ENCODE measurements at regions not wholly inside any gene's neighbourhood (a gene's known extent, or its start where the extent isn't known, plus 50 kb on each side); places are given as distances from the start of the nearest gene placed in this dataset.

GRCh38 chr13:71068041-71068440 lies 799.0 kb downstream of the DACH1 start:
- DNase-seq = no peak

- DNase-seq = no peak
These were observed 799.7 kb downstream of the DACH1 start for GRCh38 chr13:71067165-71067815.

- DNase-seq = no peak
These were observed 810.4 kb downstream of the DACH1 start for GRCh38 chr13:71056581-71056980.

- no peak for DNase-seq
These were observed 811.4 kb downstream of the DACH1 start for GRCh38 chr13:71055644-71056043.

- DNase-seq = no peak
These were observed 812.0 kb downstream of the DACH1 start for GRCh38 chr13:71055047-71055446.

- DNase-seq = no peak
These were observed 812.6 kb downstream of the DACH1 start for GRCh38 chr13:71054358-71054757.

- DNase-seq = no peak
These were observed 815.4 kb downstream of the DACH1 start for GRCh38 chr13:71051573-71051972.

- DNase-seq = no peak
These were observed 820.5 kb downstream of the DACH1 start for GRCh38 chr13:71046360-71047079.

- no peak for DNase-seq
These were observed 821.9 kb downstream of the DACH1 start for GRCh38 chr13:71045101-71045500.

- DNase-seq = no peak
These were observed 827.6 kb downstream of the DACH1 start for GRCh38 chr13:71039440-71039839.

GRCh38 chr13:71034018-71034417 lies 833.0 kb downstream of the DACH1 start:
- no peak for DNase-seq

GRCh38 chr13:71033026-71033425 lies 834.0 kb downstream of the DACH1 start:
- no peak for DNase-seq

GRCh38 chr13:71030784-71031183 lies 836.2 kb downstream of the DACH1 start:
- DNase-seq = no peak

- no peak for DNase-seq
These were observed 838.1 kb downstream of the DACH1 start for GRCh38 chr13:71028884-71029283.

- DNase-seq = no peak
These were observed 845.1 kb downstream of the DACH1 start for GRCh38 chr13:71021825-71022422.

GRCh38 chr13:71018995-71019394 lies 848.0 kb downstream of the DACH1 start:
- DNase-seq = no peak

GRCh38 chr13:71018544-71018943 lies 848.5 kb downstream of the DACH1 start:
- no peak for DNase-seq

- no peak for DNase-seq
These were observed 849.4 kb downstream of the DACH1 start for GRCh38 chr13:71017607-71018006.

- DNase-seq = no peak
These were observed 851.5 kb downstream of the DACH1 start for GRCh38 chr13:71015516-71015915.

- DNase-seq = no peak
These were observed 852.0 kb downstream of the DACH1 start for GRCh38 chr13:71015021-71015420.

GRCh38 chr13:71005919-71006318 lies 861.1 kb downstream of the DACH1 start:
- no peak for DNase-seq

- DNase-seq = no peak
These were observed 871.7 kb downstream of the DACH1 start for GRCh38 chr13:70995338-70995737.

GRCh38 chr13:70994191-70994590 lies 872.8 kb downstream of the DACH1 start:
- no peak for DNase-seq

GRCh38 chr13:70987043-70987442 lies 878.8 kb upstream of the KLHL1 start:
- no peak for DNase-seq

All from NCI-H1436 (cell line).